CD4-positive, alpha-beta T cell (primary cell): ENCODE measurements at regions not wholly inside any gene's neighbourhood (a gene's known extent, or its start where the extent isn't known, plus 50 kb on each side); places are given as distances from the start of the nearest gene placed in this dataset.

Experiments
- ATAC-seq: fragments of 200-7000 bp; cut with Tn5 transposase; one replicate; pipeline ENCODE4 v1.10.0; 2022; ENCODE audit warnings: mild to moderate bottlenecking; ENCODE audit not compliant: poor library complexity
- CTCF ChIA-PET: fragments of 350-600 bp; sonication (Branson Sonifier 250); formaldehyde crosslinking; loops from one replicate; lab custom pipeline; 2021; ENCODE audit warnings: antibody characterized with exemption, inconsistent platforms; lab: Charles Lee
- POLR2A ChIA-PET: fragments of 350-600 bp; sonication (Branson Sonifier 250); formaldehyde crosslinking; loops from one replicate; lab custom pipeline; 2021; ENCODE audit warnings: antibody characterized with exemption, inconsistent platforms; lab: Charles Lee
- DNase-seq, 14 experiments: peaks; one replicate each; pipeline ENCODE4 v3.0.0-alpha.2; 2013 to 2020; ENCODE audit warnings: mixed read lengths in 2 of 14
- H3K27ac ChIP-seq, 2 donors: one replicate each; pipeline versions ENCODE4 v1.5.1 to v1.7.0; 2013; ENCODE audit warnings: low read length in 2 of 2, low read depth in 1 of 2, mild to moderate bottlenecking in 1 of 2
- H3K27me3 ChIP-seq, 2 experiments: 1 replicate in 1 of 2; 2 replicates in 1 of 2; pipeline versions ENCODE4 v1.6.1 to v1.7.0; 2013; ENCODE audit warnings: low read length in 2 of 2, control low read depth in 1 of 2, mild to moderate bottlenecking in 1 of 2, moderate library complexity in 1 of 2; ENCODE audit not compliant: insufficient read depth in 2 of 2, control insufficient read depth in 1 of 2
- H3K36me3 ChIP-seq: one replicate; pipeline ENCODE4 v1.6.1; 2013; ENCODE audit warnings: low read length, control low read depth; ENCODE audit not compliant: insufficient read depth
- H3K4me1 ChIP-seq: one replicate; pipeline ENCODE4 v1.6.1; 2013; ENCODE audit warnings: low read length, control low read depth; ENCODE audit not compliant: insufficient read depth
- H3K4me3 ChIP-seq: one replicate; pipeline ENCODE4 v1.5.1; 2013; ENCODE audit warnings: mild to moderate bottlenecking, low read length, moderate library complexity
- H3K9me3 ChIP-seq, 2 experiments: 1 replicate in 1 of 2; 2 replicates in 1 of 2; pipeline versions ENCODE4 v1.6.1 to v1.7.0; 2013; ENCODE audit warnings: low read length in 2 of 2, mild to moderate bottlenecking in 2 of 2, control low read depth in 1 of 2, moderate library complexity in 1 of 2; ENCODE audit not compliant: control insufficient read depth in 1 of 2, insufficient read depth in 1 of 2
- H3K27ac Mint-ChIP-seq: one replicate; pipeline ENCODE4 v1.8.0; 2020; ENCODE audit warnings: mixed read lengths
- H3K27me3 Mint-ChIP-seq: one replicate; pipeline ENCODE4 v1.8.0; 2021; ENCODE audit warnings: mixed read lengths
- H3K36me3 Mint-ChIP-seq: one replicate; pipeline ENCODE4 v1.8.0; 2021; ENCODE audit warnings: low read depth, mixed read lengths
- H3K4me1 Mint-ChIP-seq: one replicate; pipeline ENCODE4 v1.8.0; 2021; ENCODE audit warnings: low read depth, mixed read lengths
- H3K4me3 Mint-ChIP-seq: one replicate; pipeline ENCODE4 v1.8.0; 2020; ENCODE audit warnings: mild to moderate bottlenecking, mixed read lengths
- H3K9me3 Mint-ChIP-seq: one replicate; pipeline ENCODE4 v1.8.0; 2020; ENCODE audit warnings: mixed read lengths
- intact Hi-C, 2 experiments: fragments of 100-400 bp; cut with DNase I in 1 of 2; cut with micrococcal nuclease in 1 of 2; formaldehyde crosslinking; loops; one replicate each; pipeline versions ENCODE4 v1.15.1 to v1.9.0; 2023 to 2025; cut with DNase I, micrococcal nuclease
- TF ChIP-seq, protein P1 (sequence below): fragments of 200-600 bp; IDR thresholded peaks from one replicate; pipeline ENCODE4 v1.8.0; 2022; ENCODE audit warnings: antibody characterized with exemption, mild to moderate bottlenecking

DNA sequence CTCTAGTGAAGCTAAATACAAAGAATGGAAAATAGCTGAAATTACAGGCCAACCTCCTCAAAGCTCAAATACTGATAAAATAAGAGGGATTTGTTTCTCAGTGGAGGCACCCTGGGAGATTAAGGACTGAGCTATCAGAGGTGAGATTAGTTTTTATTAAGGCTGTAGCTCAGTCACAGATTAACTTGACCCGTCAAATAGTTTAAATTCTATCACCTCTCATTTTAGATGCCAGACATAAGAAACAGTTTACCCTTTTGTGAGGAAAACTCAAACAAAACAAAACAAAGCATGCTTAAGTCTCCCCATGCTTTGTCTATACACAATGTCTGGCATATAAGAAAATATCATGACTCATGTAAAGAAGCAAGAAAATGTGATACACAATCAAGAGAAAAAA is 208.3 kb upstream of the PMFBP1 start:
- intact Hi-C loops = no loop called here
- CTCF ChIA-PET = no interaction called here
- POLR2A ChIA-PET = no interaction called here

DNA sequence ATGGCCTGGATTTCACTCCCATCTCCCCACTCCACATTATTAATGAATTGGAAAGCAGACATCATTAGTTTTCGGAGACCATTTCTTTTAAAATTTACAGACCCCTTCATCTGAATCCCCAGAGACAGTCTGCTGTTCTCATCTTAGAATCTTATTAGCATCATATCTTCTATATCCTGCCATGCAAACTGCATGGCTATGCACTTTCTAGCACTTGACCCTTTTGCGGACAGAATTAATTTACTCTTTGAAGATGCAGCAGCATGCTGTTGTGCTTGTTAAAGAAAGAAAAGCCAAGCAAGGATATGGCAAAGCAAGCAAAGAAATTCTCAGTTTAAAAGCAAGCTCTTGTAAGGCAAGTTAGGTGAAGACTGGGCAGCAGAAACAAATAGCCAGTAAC is 201.2 kb upstream of the PMFBP1 start:
- ChIA-PET POLR2A (no interaction called here), CTCF (no interaction called here)
- no peak overlapping the region for H3K4me3 Mint-ChIP-seq
- DNase-seq (no peak), ATAC-seq (no peak)
- H3K27me3 ChIP-seq = no peaks in the 10 kb centered on the region
- no peaks in the 10 kb centered on the region for H3K4me1 ChIP-seq
- intact Hi-C loops = no loop called here
- no peaks in the 10 kb centered on the region for H3K36me3 ChIP-seq
- H3K4me1 Mint-ChIP-seq = no peaks in the 10 kb centered on the region
- no peaks in the 10 kb centered on the region for H3K36me3 Mint-ChIP-seq
- no peak overlapping the region for H3K27ac ChIP-seq
- no peak overlapping the region for H3K4me3 ChIP-seq
- TF ChIP-seq, protein P1, sequence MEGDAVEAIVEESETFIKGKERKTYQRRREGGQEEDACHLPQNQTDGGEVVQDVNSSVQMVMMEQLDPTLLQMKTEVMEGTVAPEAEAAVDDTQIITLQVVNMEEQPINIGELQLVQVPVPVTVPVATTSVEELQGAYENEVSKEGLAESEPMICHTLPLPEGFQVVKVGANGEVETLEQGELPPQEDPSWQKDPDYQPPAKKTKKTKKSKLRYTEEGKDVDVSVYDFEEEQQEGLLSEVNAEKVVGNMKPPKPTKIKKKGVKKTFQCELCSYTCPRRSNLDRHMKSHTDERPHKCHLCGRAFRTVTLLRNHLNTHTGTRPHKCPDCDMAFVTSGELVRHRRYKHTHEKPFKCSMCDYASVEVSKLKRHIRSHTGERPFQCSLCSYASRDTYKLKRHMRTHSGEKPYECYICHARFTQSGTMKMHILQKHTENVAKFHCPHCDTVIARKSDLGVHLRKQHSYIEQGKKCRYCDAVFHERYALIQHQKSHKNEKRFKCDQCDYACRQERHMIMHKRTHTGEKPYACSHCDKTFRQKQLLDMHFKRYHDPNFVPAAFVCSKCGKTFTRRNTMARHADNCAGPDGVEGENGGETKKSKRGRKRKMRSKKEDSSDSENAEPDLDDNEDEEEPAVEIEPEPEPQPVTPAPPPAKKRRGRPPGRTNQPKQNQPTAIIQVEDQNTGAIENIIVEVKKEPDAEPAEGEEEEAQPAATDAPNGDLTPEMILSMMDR = no peak
- H3K27me3 Mint-ChIP-seq = no peaks in the 10 kb centered on the region
- no peaks in the 10 kb centered on the region for H3K9me3 ChIP-seq
- H3K27ac Mint-ChIP-seq = no peak overlapping the region
- H3K9me3 Mint-ChIP-seq = no peaks in the 10 kb centered on the region

More for the DNA sequence above, 208.3 kb upstream of the PMFBP1 start:
- Histone ChIP-seq H3K4me1 (no peaks in the 10 kb centered on the region), H3K27me3 (no peaks in the 10 kb centered on the region), H3K27ac (no peak overlapping the region), H3K9me3 (no peaks in the 10 kb centered on the region), H3K4me3 (no peak overlapping the region), H3K36me3 (no peaks in the 10 kb centered on the region)
- H3K27ac Mint-ChIP-seq = no peak overlapping the region
- ATAC-seq (no peak), DNase-seq (no peak)
- H3K36me3 Mint-ChIP-seq = no peaks in the 10 kb centered on the region
- no peaks in the 10 kb centered on the region for H3K27me3 Mint-ChIP-seq
- H3K4me1 Mint-ChIP-seq = no peaks in the 10 kb centered on the region
- TF ChIP-seq, protein P1 = no peak
- H3K9me3 Mint-ChIP-seq = peaks cover 7% of the 10 kb centered on the region
- no peak overlapping the region for H3K4me3 Mint-ChIP-seq

DNA sequence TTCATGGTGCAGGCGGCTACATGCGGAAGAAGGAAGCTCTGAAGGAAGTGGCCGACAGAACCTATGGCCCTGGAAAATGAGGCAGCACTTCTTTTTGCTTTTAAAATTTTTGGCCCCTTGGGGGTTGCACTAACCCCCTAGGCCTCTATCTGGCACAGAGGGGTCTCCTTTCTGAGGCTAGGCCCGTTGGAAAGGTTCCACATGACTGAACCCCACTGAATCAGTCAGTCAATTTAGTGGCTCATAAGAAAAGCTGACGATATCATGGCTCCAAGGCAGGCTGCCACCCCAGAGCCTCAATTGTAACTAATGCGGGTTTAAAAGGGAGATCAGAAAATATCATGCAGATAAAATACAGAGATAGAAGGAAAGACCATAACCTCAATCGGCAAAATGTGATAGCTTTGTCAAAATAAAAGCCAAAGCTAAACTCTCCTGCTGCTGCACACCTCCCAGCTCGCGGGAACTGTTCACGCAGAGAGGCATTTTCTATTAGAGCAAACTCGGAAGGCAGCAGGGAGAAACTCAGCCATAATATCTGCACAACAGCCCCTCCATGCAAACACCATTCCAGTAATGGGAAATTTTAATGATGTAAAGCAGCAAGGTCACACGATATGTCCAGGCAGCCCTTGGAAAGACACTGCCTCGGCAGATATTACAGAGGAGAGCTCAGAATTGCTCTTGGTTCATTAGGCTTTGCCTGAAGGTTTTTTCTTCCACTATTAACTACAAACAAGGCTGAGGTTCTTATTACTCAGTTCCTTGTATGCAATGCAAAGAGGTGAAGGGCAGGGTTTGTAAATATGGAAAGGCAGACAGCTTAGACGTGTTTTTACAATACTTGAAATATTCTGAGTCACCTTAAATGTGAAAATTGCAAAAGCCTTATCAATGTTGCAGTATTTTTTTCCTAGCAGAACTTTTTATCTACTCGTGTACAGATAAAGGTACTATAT is 200.4 kb upstream of the PMFBP1 start:
- Histone ChIP-seq H3K36me3 (no peaks in the 10 kb centered on the region), H3K4me1 (no peaks in the 10 kb centered on the region), H3K4me3 (no peak overlapping the region), H3K9me3 (no peaks in the 10 kb centered on the region), H3K27me3 (no peaks in the 10 kb centered on the region), H3K27ac (no peak overlapping the region)
- intact Hi-C loops = no loop called here
- Mint-ChIP-seq H3K27ac (no peak overlapping the region), H3K27me3 (no peaks in the 10 kb centered on the region), H3K4me1 (no peaks in the 10 kb centered on the region), H3K9me3 (no peaks in the 10 kb centered on the region), H3K4me3 (no peak overlapping the region), H3K36me3 (no peaks in the 10 kb centered on the region)
- ATAC-seq (no peak), DNase-seq (no peak)
- CTCF ChIA-PET = no interaction called here
- TF ChIP-seq, protein P1 = no peak
- POLR2A ChIA-PET = no interaction called here
